ENCODE measurements at regions not wholly inside any gene's neighbourhood (a gene's known extent, or its start where the extent isn't known, plus 50 kb on each side); places are given as distances from the start of the nearest gene placed in this dataset.

- no peak for DNase-seq
These were observed 605.5 kb upstream of the KCNMB2 start for GRCh38 chr3:177930771-177931170.

GRCh38 chr3:177931346-177931745, 604.9 kb upstream of the KCNMB2 start:
- DNase-seq, result no peak

DNA sequence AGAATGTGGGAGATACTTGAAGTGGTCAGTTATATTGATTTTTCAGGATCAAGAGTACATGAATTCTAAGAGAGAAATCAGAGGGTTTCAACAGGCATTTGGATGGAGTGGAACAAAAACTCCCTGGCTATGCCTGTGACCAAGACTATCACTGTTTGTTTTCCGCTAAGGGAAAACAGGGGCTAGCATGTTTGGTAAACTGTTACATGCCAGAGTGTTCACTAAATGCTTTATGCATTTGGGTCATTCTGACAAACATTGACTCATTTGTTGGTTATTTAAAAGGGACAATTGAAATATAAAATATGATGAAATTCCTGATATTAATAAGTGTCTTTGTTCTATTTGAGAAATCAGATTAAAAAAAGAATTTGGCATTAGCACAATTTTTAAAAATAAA, 603.9 kb upstream of the KCNMB2 start:
- DNase-seq, result no peak

GRCh38 chr3:177932750-177933660, 603.2 kb upstream of the KCNMB2 start:
- peak in 1 of 3 donors; percentile 16 for DNase-seq

GRCh38 chr3:177934001-177934891, 602.0 kb upstream of the KCNMB2 start:
- DNase-seq, result peak in 2 of 3 donors; percentile 20 to 93

- DNase-seq, result peak; percentile 15 to 43 (median 36)
These were observed 601.2 kb upstream of the KCNMB2 start for GRCh38 chr3:177935047-177935446.

GRCh38 chr3:177936721-177937120, 599.5 kb upstream of the KCNMB2 start:
- no peak for DNase-seq

DNA sequence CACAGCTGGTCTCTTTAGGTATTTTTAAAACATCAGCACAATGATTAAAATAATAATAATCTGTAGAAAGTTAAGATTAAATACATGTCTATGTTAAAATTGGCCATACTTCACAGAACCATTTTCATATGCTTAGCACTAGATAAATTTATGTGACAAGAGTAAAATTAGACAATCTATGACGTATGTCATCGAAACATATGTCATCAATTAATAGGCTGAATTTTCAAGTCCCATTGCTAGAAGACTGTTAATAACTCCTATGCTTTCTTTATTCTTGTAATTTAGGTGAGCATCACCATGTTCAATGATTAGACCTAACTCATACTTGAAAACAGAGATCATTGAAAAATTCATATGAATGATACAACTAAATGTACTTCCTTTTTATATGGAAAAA, 593.3 kb upstream of the KCNMB2 start:
- no peak for DNase-seq

DNA sequence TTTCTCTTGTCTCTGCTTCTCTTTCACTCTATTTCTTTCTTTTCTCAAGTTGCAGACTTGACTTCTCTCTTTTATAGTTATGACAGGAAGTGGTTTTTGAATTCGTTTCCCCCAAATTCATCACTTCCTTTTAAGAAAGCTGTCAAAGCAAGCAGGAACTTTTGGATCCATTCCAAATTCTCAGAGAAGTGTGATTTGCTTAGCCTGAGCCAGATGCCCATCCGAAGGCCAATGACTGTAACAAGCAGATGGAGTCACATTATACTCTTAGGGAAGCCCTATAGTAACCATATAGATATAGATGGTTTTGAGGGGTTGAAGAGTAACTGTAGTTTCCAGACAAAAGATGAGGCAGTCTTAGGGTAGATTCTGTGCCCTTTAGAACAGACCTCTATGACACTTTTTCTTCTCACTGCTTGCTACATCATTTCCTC, 592.0 kb upstream of the KCNMB2 start:
- no peak for DNase-seq

GRCh38 chr3:177946048-177946447, 590.2 kb upstream of the KCNMB2 start:
- DNase-seq, result peak in 1 of 3 donors; percentile 13

DNA sequence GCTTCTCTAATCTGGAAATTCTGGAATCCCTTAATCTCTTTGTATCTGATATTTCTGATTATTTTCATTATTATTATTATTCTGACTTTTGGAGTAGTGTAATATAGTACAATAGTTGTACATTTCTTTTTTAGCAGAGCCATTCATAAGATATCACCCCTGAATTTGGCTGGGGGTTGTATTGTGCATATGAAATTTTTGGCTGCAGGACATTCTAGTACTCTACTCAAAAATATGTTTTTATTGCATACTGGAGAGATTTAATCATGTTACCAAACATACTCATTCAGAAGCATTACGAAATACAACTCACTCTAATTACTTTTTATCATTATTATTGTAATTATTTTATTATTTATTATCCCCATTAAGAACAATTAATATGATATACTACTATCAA, 589.7 kb upstream of the KCNMB2 start:
- peak in 1 of 3 donors; percentile 49 for DNase-seq

DNA sequence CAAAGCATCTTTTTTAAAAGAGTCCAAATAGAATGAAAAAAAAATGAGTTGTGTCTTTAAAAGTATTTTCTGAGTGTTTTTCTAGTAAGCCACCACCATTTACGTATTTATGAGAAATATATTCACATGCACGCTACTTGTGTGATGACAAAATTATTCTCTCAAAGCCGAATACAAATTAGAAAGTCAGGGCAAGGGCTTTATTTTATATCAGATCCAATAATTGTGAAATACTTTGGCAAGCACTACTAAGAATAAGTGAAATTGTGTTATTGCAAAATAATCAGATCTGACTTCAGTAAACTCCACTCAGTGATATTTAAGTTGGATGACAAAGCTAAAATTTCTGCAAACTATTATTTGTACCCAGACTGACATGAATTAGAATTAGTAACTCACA, 589.3 kb upstream of the KCNMB2 start:
- peak in 1 of 3 donors; percentile 45 for DNase-seq

DNA sequence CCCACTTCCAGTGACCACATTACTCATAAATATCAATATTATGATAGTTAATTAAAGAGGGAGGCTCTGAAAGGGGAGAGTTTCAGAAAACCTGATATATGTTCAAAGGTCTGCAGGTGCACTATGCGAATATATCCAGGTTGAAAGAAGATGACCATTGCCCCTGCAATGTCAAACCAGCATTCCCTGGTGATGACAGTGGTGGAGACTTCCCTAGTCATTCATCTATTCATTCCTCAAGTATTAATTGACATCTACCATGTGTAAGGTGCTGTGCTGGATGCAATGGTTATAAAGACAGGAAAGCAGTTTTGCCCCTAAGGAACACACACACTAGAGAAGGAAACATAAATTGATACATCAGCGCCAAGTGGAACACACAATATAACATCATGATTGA, 588.3 kb upstream of the KCNMB2 start:
- no peak for DNase-seq

- peak in 2 of 3 donors; percentile 37 to 49 for DNase-seq
These were observed 587.4 kb upstream of the KCNMB2 start for GRCh38 chr3:177948716-177949425.

DNA sequence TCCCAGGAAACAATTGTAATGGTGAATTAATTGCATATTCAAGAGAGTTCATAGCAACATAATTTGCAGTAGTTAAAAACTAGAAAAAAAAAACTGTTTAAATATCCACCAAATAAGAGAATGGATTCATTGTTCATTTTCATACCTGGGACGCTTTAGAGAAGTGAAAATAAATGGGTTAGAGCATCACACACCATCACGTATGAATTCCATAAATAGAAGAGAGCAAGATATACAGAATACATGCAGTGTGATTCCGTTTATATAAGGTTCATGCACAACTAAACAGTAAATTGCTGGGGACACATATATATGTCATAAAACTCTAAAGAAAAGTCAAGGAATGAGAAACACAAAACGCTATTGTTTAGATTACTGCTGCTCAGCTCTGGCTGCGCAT, 577.0 kb upstream of the KCNMB2 start:
- no peak for DNase-seq

GRCh38 chr3:177960014-177960413, 576.2 kb upstream of the KCNMB2 start:
- DNase-seq, result peak in 2 of 3 donors; percentile 67 to 77

- no peak for DNase-seq
These were observed 575.5 kb upstream of the KCNMB2 start for GRCh38 chr3:177960722-177961121.

DNA sequence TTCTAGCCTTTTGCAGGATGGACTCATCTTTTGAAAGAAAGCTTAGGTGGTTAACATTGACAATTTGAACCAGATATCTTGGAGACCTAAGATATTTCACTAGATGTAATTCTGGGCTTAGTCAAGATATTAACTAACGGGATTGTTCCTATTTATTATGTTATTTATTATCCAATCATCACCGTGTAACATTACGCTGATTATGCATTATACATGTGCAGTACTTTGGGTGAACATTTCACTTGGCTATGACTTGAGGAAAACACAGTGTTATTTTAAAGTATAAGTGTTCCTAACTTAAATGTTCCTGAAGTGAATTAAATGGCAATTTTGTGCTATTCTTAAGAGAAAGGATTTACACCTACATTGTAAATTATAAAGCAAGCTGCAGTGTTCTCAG, 574.5 kb upstream of the KCNMB2 start:
- no peak for DNase-seq

DNA sequence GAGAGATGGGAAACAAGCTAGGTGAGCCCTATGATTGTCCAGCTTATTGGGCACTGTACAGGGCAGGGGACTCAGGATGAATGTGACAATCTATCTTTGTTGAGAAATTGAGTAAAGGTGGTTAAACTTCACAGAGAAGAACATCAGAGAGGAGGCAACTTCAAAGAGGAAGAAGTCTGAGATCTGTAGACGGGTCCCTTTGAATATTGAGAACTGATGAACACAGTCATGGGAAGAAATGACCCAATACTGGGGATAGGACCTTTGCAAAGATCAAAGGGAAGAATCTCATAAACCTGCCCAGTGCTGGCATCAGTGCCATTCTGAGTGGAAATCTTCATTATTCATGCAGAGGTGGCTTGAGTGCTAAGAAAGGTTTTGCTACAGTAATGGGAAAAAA, 569.7 kb upstream of the KCNMB2 start:
- DNase-seq, result no peak

GRCh38 chr3:177968891-177969290, 567.3 kb upstream of the KCNMB2 start:
- DNase-seq, result no peak

- no peak for DNase-seq
These were observed 562.9 kb upstream of the KCNMB2 start for GRCh38 chr3:177973241-177973840.
